SJCRH30 (cell line): ENCODE measurements at regions not wholly inside any gene's neighbourhood (a gene's known extent, or its start where the extent isn't known, plus 50 kb on each side); places are given as distances from the start of the nearest gene placed in this dataset.

Source experiments
- DNase-seq, 2 experiments: peaks; one replicate each; pipeline ENCODE4 v3.0.0-alpha.2; 2015 to 2020
- H3K27ac ChIP-seq: fragments of 250-450 bp; sonication (Bioruptor Pico); 2 replicates; pipeline ENCODE4 v1.5.1; 2020; ENCODE audit warnings: mild to moderate bottlenecking, moderate library complexity
- H3K27me3 ChIP-seq: fragments of 250-450 bp; sonication (Bioruptor Pico); 2 replicates; pipeline ENCODE4 v1.5.1; 2020; ENCODE audit warnings: mild to moderate bottlenecking, moderate library complexity
- H3K36me3 ChIP-seq: fragments of 250-450 bp; sonication (Bioruptor Pico); 2 replicates; pipeline ENCODE4 v1.5.1; 2020; ENCODE audit warnings: mild to moderate bottlenecking, moderate library complexity
- H3K4me1 ChIP-seq: fragments of 250-450 bp; sonication (Bioruptor Pico); 2 replicates; pipeline ENCODE4 v1.5.1; 2020; ENCODE audit warnings: mild to moderate bottlenecking, moderate library complexity
- H3K4me3 ChIP-seq: fragments of 250-450 bp; sonication (Bioruptor Pico); 2 replicates; pipeline ENCODE4 v1.5.1; 2020; ENCODE audit warnings: mild to moderate bottlenecking, moderate library complexity
- H3K9me3 ChIP-seq: fragments of 250-450 bp; sonication (Bioruptor Pico); replicated peaks from 2 replicates; pipeline ENCODE4 v1.5.1; 2020; ENCODE audit warnings: mild to moderate bottlenecking, moderate library complexity

DNA sequence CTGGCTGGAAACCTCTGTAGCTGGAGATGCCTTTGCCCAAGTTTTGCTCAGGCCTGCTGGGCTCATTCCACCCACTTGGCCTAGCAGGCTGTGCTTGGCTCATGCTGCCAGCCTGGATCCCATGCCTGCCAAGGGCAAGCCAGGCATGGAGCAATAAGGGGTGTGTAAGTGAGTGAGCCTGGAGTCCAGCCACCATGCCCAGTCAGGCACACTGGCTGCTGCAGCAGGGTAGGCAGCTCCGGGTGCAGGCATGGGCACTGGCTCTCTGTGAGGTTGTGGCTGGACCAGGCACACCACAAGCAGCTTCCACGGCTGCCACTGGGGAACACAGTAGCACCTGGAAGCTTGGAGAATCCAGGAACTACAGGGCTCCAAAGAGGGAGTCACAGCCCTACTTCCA, 147.7 kb upstream of the HS6ST1 start:
- Histone ChIP-seq H3K27me3 (no peaks in the 10 kb centered on the region), H3K4me3 (no peak overlapping the region), H3K9me3 (peaks cover 13% of the 10 kb centered on the region), H3K27ac (no peak overlapping the region), H3K36me3 (no peaks in the 10 kb centered on the region), H3K4me1 (no peaks in the 10 kb centered on the region)
- no peak for DNase-seq

GRCh38 chr2:128466776-128467175, 148.1 kb upstream of the HS6ST1 start:
- DNase-seq, result no peak
- Histone ChIP-seq H3K4me3 (no peak overlapping the region), H3K9me3 (peaks cover 13% of the 10 kb centered on the region), H3K27ac (no peak overlapping the region), H3K36me3 (no peaks in the 10 kb centered on the region), H3K27me3 (no peaks in the 10 kb centered on the region), H3K4me1 (no peaks in the 10 kb centered on the region)

GRCh38 chr2:128467321-128467969, 148.8 kb upstream of the HS6ST1 start:
- Histone ChIP-seq H3K9me3 (peaks cover 13% of the 10 kb centered on the region), H3K36me3 (no peaks in the 10 kb centered on the region), H3K27me3 (no peaks in the 10 kb centered on the region), H3K4me1 (no peaks in the 10 kb centered on the region), H3K27ac (no peak overlapping the region), H3K4me3 (no peak overlapping the region)
- no peak for DNase-seq

GRCh38 chr2:128468186-128468920, 149.7 kb upstream of the HS6ST1 start:
- Histone ChIP-seq H3K4me1 (no peaks in the 10 kb centered on the region), H3K27ac (no peak overlapping the region), H3K27me3 (no peaks in the 10 kb centered on the region), H3K4me3 (no peak overlapping the region), H3K36me3 (no peaks in the 10 kb centered on the region), H3K9me3 (peaks cover 13% of the 10 kb centered on the region)
- DNase-seq, result no peak

DNA sequence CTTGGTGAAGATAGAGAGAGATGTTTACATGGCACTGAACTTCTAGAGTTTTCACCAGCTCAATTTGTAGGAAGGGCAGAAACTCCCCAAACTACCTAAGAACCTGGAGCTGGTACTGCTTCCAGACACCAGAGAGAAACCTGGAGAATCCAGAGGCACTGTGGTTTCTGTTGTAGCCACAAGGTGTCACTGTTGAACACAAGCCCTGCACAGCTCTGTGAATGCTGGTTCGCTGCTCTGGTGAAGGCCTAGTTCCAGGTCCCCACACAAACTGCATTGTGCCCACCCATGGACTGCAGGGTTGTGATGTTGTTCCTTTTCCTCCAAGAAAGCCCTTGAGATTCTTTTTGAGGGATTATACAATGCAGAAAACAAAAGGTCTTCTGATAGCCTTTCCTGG, 150.5 kb upstream of the HS6ST1 start:
- peak in 1 of 2 experiments; percentile 44 for DNase-seq
- Histone ChIP-seq H3K27ac (no peak overlapping the region), H3K4me1 (no peaks in the 10 kb centered on the region), H3K9me3 (peaks cover 13% of the 10 kb centered on the region), H3K27me3 (no peaks in the 10 kb centered on the region), H3K36me3 (no peaks in the 10 kb centered on the region), H3K4me3 (no peak overlapping the region)

DNA sequence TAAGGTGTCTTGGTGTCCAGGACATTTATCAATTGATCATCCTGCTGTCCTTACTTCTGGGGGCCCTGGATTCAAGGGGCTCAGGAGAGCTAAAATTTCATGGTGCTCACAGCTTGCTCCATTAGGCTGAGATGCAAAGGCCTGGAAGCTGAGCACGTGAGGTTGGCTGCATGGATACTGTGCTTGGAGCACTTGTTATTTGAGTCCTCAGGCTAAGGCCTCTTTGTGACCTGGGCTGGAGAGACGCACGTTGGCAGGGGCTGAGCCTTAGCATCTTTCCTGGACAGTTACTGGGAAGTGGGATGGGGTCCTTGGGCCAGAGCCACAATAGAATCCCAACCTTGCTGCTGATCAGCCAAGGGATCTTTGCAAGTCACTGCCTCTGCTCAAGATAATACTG, 151.2 kb upstream of the HS6ST1 start:
- H3K36me3 ChIP-seq, result no peaks in the 10 kb centered on the region
- no peaks in the 10 kb centered on the region for H3K27me3 ChIP-seq
- no peak for DNase-seq
- H3K4me3 ChIP-seq, result no peak overlapping the region
- H3K4me1 ChIP-seq, result no peaks in the 10 kb centered on the region
- peaks cover 13% of the 10 kb centered on the region for H3K9me3 ChIP-seq
- H3K27ac ChIP-seq, result no peak overlapping the region

DNA sequence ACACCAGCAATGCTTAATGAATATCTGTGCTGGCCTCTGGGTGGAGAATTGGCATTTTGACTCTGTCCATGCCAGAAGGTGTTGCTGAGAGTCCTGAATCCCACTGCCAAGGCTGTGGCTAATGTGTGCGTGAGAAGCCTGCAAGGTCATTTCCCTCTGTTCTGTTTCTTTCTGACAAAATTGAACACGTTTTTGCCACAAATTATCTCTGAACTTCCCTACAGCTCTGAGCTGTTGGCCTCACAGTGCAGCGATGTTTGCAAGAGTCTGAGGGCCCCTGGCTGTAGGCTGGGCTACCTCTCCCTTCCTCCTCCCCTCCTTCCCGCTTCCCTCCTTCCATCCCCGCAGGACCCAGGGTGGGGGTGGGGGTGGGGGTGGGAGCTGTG, 154.1 kb upstream of the HS6ST1 start:
- no peaks in the 10 kb centered on the region for H3K4me1 ChIP-seq
- no peak for DNase-seq
- peaks cover 13% of the 10 kb centered on the region for H3K9me3 ChIP-seq
- H3K36me3 ChIP-seq, result no peaks in the 10 kb centered on the region
- no peak overlapping the region for H3K4me3 ChIP-seq
- H3K27ac ChIP-seq, result no peak overlapping the region
- no peaks in the 10 kb centered on the region for H3K27me3 ChIP-seq

GRCh38 chr2:128473175-128474035, 154.7 kb upstream of the HS6ST1 start:
- peak in 1 of 2 experiments; percentile 21 for DNase-seq
- H3K27me3 ChIP-seq, result no peaks in the 10 kb centered on the region

GRCh38 chr2:128474036-128474955, 155.6 kb upstream of the HS6ST1 start:
- H3K9me3 ChIP-seq, result peaks cover 11% of the 10 kb centered on the region
- no peaks in the 10 kb centered on the region for H3K36me3 ChIP-seq
- DNase-seq, result no peak
- no peak overlapping the region for H3K4me3 ChIP-seq
- no peaks in the 10 kb centered on the region for H3K27me3 ChIP-seq
- no peak overlapping the region for H3K27ac ChIP-seq
- no peaks in the 10 kb centered on the region for H3K4me1 ChIP-seq

More at GRCh38 chr2:128473175-128474035, 154.7 kb upstream of the HS6ST1 start:
- Histone ChIP-seq H3K4me1 (no peaks in the 10 kb centered on the region), H3K4me3 (no peak overlapping the region), H3K36me3 (no peaks in the 10 kb centered on the region), H3K27ac (no peak overlapping the region), H3K9me3 (peaks cover 13% of the 10 kb centered on the region)

GRCh38 chr2:128474962-128475361, 156.3 kb upstream of the HS6ST1 start:
- Histone ChIP-seq H3K27me3 (no peaks in the 10 kb centered on the region), H3K9me3 (peaks cover 4% of the 10 kb centered on the region), H3K4me1 (no peaks in the 10 kb centered on the region), H3K27ac (no peak overlapping the region), H3K4me3 (no peak overlapping the region), H3K36me3 (no peaks in the 10 kb centered on the region)
- no peak for DNase-seq

DNA sequence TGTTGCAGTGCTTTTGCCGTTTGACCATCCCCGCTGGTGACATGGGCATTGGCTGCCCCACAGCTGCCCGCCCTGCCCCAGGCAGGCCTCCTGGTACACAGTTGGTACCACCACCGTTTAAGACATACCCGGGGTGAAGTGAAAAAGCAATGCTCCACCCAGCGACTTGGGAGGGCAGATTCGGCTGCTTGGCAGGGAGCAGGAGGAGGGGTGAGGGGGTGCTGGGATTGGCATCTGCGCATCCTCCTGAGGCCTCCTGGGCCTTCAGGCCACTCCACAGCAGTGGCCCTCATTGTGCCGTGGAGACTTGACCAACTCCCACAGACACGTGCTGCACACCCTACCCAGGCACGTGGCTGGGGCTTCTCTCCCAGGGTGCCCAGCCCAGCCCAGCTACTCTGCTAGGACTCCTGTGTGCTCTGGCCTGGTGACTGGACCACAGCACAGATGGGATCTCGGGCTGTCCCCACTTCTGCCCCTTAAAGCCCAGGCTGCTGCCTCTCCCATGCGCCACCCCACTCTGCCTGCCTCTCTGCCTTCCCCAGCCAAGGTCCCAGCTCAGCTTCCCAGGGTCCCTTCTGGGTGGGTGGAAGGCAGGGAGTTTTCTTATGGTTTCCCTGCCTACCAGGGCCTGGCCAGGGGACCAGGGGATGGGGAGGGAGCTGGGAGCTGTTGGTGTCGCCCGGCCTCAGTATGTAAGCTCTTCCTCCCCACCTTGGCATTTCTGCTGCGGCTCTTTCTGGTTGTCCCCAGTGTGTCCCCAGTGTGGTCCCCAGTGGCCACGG, 157.0 kb upstream of the HS6ST1 start:
- no peaks in the 10 kb centered on the region for H3K9me3 ChIP-seq
- H3K36me3 ChIP-seq, result no peaks in the 10 kb centered on the region
- H3K27me3 ChIP-seq, result no peaks in the 10 kb centered on the region
- H3K4me1 ChIP-seq, result no peaks in the 10 kb centered on the region
- H3K27ac ChIP-seq, result no peak overlapping the region
- DNase-seq, result no peak
- no peak overlapping the region for H3K4me3 ChIP-seq

- Histone ChIP-seq H3K4me3 (no peak overlapping the region), H3K9me3 (no peaks in the 10 kb centered on the region; the same call in 1 of the 2 replicates), H3K36me3 (no peaks in the 10 kb centered on the region), H3K27me3 (no peaks in the 10 kb centered on the region), H3K4me1 (no peaks in the 10 kb centered on the region), H3K27ac (no peak overlapping the region)
- DNase-seq, result no peak
Observed at GRCh38 chr2:128477026-128477820, 158.6 kb upstream of the HS6ST1 start.

DNA sequence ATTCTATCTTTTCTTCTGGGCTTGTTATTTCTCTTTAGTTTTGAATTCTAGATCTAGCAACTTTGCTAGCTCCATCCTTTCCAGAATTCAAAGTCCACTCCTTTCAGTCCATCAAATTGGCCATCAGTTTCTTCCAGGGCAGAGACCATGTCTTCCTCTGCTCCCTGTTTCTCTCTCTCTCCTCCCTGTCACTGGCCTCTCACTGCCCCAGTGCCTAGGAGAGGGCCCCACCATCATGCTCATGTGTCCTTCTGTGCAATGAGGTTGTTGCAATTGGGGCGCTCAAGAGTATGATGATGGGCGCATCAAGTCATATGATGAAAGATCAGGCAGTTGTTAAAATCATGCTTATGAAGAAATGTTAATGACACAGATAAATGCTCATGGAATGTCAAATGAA, 159.2 kb upstream of the HS6ST1 start:
- no peaks in the 10 kb centered on the region for H3K27me3 ChIP-seq
- no peak overlapping the region for H3K4me3 ChIP-seq
- DNase-seq, result no peak
- H3K4me1 ChIP-seq, result no peaks in the 10 kb centered on the region
- H3K27ac ChIP-seq, result no peak overlapping the region
- no peaks in the 10 kb centered on the region for H3K36me3 ChIP-seq
- no peaks in the 10 kb centered on the region; the same call in 1 of the 2 replicates for H3K9me3 ChIP-seq
